Putamen (tissue), 1 donor: ENCODE measurements at regions not wholly inside any gene's neighbourhood (a gene's known extent, or its start where the extent isn't known, plus 50 kb on each side); places are given as distances from the start of the nearest gene placed in this dataset.
"Not testable (repeated sequence)": the region's sequence is repeated elsewhere in the genome, so short reads cannot be mapped to it uniquely, and the experiment has no call there.

Experiments
- DNase-seq: peaks from one replicate; pipeline ENCODE4 v3.0.0-alpha.2; 2016; ENCODE audit warnings: low spot score

DNA sequence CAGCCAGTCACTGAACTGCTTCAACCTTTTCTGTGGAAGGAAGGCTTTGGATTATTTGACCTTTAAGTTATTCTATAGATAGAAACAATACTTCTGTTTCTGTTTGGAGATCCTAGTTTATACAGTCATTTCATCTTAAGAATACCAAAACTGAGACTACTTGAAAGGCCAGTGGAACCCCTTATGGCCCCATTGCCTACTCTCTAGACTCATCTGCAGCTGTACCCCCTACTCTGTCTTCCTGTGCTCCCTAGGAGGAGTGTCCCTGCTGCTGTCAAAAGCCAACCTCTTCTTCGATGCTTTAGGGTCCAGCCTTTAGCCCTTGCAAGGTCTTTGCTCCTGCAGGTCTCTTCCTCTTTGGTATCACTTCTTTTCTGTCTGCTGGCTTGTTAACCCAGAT lies 169.6 kb downstream of the EDEM1 start:
- no peak for DNase-seq

DNA sequence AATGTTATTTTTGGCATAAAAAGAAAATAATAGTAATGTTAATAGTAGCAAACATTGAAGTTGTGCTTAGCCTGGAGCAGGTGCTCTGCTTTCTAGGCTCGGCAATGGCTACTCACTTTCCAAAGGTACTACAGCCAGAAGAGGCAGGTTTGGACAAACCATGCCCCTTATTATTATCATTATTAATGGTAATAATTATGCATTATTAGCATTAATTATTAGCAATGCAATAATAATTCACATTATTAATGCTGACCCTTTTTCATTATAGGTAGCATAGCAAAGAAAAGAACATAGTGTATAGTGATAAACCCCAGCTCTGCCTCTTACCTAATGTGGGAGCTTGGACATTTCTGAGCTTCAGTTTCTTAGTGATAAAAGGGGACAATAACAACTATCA lies 171.4 kb downstream of the EDEM1 start:
- DNase-seq = no peak

DNA sequence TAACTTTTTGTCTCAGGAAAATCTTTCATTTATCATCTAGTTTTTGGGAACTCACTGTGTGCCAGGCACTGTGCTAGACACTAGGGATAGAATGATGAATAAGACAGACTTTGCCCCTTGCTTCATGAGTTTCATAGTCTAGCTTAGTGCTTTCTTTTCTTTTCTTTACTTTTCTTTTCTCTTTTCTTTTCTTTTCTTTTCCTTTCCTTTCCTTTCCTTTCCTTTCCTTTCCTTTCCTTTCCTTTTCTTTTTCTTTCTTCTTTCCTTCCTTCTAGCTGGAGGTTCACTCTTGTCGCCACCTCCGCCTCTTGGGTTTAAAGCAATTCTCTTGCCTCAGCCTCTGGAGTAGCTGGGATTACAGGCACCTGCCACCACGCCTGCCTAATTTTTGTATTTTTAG lies 172.9 kb downstream of the EDEM1 start:
- DNase-seq = no peak

DNA sequence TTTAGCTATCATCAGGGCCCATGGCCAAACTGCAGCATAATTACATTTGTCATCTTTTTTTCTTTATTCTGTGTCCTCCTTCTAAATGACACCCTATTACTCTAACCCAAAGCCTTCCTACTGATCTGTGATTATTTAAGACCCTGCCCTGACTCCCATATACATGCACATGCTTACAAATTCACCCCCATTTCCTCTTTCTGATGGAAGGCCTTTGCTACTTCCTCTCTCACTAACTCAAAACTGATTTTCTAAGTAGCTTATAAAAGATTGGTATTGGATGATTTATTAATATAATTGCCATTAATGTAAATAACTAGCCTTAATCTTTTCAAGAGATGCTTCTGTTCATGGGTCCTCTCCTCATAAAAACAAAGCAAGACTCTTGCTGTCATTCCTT lies 179.2 kb downstream of the EDEM1 start:
- no peak for DNase-seq

DNA sequence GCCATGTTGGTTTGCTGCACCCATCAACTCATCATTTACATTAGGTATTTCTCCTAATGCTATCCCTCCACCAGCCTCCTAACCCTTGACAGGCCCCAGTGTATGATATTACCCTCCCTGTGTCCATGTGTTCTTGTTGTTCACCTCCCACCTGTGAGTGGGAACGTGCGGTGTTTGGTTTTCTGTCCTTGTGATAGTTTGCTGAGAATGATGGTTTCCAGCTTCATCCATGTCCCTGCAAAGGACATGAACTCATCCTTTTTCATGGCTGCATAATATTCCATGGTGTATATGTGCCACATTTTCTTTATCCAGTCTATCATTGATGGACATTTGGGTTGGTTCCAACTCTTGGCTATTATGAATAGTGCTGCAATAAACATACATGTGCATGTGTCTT lies 184.0 kb downstream of the EDEM1 start:
- DNase-seq = not testable (repeated sequence)

DNA sequence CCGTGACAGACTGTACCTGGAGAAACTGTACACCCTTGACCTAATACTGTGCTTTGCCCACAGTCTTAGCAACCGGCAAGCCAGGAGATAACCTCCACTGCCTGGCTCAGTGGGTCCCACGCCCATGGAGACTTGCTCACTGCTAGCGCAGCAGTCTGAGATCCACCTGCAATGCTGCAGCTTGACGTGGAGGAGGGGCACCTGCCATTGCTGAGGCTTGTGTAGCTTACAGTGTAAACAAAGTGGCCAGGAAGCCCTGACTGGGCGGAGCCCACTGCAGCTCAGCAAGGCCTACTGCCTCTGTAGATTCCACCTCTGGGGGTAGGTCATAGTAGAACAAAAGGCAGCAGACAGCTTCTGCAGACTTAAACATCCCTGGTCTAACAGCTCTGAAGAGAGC lies 189.3 kb downstream of the EDEM1 start:
- no peak for DNase-seq

DNA sequence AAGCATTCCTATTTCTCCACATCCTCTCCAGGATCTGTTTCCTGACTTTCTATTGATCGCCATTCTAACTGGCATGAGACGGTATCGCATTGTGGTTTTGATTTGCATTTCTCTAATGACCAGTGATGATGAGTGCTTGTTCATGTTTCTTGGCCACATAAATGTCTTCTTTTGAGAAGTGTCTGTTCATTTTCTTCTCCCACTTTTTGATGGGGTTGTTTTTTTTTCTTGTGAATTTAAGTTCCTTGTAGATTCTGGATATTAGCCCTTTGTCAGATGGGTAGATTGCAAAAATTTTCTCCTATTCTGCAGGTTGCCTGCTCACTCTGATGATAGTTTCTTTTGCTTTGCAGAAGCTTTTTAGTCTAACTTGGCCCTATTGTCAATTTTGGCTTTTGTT lies 191.8 kb downstream of the EDEM1 start:
- DNase-seq = not testable (repeated sequence)

DNA sequence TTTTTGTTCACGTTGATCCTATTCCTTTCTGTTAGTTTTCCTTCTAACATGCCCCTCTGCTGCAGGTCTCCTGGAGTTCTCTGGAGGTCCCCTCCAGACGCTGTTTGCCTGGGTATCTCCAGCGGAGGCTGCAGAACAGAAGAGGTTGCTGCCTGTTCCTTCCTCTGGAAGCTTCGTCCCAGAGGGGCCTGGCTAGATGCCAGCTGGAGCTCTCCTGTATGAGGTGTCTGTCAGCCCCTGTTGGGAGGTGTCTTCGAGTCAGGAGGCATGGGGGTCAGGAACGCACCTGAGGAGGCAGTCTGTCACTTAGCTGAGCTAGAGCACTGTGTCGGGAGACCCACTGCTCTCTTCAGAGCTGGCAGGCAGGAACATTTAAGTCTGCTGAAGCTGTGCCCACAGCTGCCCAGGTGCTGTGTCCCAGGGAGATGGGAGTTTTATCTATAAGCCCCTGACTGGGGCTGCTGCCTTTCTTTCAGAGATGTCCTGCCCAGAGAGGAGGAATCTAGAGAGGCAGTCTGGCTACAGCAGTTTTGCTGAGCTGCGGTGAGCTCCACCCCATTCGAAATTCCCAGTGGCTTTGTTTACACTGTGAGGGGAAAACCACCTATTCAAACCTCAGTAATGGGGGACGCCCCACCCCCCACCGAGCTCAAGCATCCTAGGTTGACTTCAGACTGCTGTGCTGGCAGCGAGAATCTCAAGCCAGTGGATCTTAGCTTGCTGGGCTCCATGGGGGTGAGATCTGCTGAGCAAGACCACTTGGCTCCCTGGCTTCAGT lies 196.2 kb downstream of the EDEM1 start:
- not testable (repeated sequence) for DNase-seq

DNA sequence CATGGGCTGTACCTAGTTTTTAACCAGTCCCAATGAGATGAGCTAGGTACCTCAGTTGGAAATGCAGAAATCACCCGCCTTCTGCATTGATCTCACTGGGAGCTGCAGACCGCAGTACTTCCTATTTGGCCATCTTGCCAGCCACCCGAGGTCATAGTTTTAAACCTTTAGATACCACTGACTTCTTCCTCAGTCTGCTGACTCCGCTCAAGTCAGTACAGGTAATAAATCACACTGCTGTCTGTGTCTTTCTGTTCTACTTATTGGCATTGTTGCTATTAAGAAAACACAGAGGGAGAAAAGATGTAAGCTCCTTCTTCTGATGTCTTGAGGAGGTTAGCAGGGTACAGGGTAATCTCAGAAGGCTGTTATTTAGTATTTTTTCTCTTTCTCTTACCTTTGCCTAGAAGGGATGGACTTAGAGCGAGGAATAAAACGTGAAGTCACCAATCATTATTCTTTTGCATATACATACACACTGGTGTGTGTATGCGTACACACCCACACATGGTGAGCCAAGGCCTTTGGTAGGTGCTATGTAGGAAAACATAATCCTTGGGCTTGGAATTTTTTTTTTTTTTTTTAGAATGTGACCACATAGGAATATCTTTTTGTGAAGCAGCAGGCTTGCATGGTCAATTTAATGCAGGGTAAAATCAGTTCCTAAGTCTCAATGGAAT lies 197.2 kb downstream of the EDEM1 start:
- DNase-seq = no peak

DNA sequence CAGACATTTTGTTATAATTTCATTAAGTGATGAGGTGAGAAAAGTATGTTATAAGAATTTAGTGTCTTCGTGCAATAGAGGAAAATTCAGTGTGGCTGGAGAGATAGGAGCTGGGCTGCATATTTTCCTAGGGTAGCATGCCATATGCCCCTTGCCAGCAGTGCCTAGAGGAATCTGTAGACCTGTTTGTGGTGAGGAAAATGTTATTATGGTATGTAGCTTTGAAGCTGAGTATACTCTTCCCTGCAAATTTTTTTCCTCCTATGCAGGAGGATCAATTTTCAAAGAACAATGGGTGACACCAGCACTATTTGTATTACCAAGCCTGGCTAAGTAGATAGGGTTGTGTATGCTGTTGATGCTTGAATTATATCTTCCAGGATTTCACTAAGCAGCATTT lies 200.6 kb downstream of the EDEM1 start:
- DNase-seq = no peak

DNA sequence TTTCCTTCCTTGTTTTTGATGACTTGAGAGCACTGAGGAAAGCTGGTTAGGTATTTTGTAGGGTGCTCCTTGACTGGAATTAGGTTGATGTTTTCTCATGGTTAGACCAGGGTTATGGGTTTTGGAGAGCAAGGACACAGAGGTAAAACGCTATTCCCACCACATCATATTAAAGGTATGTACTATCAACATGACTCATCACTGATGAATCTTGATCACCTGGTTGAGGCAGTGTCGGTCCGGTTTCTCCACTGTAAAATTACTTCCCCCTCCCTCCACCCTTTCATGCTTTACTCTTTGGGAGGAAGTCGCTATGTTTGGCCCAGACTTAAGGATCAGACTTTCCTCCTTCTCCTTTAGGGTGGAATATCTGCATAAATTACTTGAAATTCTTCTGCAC lies 201.6 kb downstream of the EDEM1 start:
- DNase-seq = no peak

DNA sequence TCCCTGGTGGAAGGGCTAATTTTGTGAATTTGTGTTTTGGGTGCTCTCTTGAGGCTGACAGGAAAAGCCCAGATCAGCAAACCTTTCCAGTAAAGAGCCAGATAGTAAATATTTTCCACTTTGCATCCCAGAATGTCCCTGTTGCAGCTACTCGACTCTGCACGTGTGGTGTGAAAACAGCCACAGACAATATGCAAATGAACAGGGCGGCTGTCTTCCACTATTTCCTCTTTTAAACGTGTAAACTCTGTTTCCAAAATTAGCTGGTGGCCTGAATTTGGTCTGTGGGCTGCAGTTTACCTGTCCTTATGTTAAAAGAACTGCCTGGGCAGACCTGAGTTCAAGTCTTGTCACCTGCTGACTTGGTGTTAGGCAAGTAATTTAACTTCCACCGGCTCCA lies 202.7 kb downstream of the EDEM1 start:
- DNase-seq = no peak

DNA sequence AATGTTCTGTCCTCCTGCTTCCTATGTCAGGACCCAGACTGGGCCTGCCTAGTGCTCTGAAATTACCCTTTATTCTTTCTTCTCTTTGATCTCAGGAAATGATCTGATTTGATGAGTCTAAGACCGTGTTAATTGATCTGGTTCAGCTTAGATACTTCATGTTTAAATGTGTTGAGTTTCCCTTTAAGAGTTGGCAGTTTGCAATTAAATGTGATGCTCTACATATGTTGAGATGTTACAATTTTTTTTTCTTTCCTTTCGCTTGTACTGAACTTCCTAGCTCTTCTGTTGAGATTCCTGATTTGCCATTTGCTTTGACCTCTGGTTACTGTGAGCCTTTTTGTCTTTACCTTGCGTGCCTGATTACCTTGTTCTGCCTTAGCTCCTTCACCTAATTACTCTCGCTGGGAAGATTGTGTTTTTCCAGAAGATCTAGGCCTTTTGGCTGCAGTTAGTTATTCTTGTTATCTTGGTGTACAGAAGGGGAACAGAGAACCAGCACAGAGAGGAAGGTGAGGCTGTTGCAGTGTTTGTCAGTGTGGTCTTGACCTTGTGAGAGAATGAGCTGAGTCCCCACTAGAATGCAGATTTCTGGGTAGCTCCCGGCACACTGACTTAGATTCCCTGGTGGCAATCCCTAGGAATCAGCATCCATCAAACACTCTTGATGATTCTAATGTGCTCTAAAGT lies 203.6 kb downstream of the EDEM1 start:
- DNase-seq = no peak

DNA sequence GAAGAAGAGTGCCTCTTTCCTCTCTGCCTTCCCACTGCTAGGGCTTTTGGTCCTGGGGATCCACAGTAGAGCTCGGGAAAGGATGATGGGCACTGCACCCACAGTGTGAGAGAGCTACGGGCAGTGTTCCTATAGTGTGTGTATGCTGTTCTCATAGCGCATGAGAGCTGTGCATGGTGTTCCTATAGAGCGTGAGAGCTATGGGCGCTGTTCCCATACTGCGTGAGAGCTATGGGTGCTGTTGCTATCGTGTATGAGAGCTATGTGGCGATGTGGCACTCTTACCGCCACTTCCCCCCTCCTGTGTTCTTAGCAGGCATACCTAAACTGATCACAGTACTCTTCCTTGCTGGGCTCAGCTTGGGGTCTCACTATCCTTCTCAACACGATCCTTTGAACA lies 213.5 kb downstream of the EDEM1 start:
- DNase-seq = no peak

DNA sequence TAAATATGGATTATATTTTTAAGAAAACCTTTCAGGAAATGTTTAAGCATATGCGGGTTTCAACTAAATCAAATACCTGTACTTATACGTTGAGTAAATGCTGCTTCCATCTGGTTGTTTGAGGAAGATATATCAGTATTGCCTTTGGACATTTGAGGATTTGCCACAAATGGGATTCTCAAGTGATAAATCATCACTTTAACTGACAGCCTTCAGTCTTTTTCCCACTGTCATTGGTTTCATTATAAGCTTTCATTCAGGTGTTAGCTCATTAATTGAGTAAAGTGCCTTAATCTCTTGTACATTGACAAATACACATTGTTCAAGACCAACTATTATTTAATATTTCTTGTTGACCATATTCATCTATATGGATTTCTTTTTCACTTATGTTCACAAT lies 217.2 kb downstream of the EDEM1 start:
- no peak for DNase-seq

DNA sequence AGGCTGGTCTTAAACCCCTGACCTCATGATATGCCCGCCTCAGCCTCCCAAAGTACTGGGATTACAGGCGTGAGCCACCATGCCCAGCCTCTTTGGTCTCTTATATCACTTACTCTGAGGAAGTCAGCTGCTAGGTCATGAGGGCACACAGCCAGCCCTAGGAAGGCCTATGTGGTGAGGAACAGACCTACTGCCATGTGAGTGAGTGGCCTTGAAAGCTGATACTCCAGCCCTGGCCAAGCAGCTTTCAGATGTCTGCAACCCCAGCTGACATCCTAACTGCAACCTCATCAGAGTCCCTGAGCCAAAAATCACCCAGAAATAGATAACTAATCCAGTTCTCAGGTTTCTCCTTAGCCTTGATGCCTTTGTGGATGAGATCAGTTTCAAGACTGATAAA lies 224.3 kb downstream of the EDEM1 start:
- DNase-seq = no peak

DNA sequence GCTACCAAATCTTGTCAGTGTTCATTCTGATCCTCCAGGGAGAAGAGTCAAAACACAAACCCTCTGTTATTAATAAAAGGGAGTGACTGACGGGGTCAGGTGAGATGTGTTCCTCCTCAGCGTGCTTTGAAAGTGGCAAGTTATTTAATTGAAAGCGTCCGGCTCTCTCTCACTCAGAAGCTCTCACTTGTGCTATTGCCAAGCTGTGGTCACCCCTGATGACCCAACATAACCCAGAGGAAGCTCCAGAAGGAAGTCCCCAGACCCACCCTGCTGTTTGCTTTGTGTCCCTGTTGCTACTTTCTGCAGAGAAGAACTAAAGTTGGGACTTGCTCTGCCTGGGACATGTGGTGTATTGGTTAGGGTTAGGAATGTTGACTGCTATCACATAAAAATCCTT lies 235.6 kb downstream of the EDEM1 start:
- no peak for DNase-seq

DNA sequence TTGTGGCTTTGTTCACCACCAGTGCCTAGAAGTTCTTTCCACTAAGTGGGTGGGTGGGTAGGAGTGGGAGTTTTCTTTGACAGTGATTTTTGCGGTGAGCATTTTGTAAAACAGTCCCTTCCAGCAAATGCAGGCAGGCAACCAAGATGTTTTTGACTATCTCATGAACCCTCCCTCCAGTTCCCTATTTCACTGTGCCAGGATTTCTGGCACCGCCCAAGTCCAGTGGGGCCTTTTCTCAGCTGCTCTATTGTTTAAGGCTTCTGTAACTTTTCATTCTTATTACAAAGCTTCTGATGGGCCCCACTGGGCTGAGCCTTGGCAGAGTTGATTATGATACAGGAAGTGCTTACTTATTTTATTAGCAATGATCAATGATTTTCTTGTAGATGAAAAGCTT lies 236.0 kb downstream of the EDEM1 start:
- DNase-seq = no peak

DNA sequence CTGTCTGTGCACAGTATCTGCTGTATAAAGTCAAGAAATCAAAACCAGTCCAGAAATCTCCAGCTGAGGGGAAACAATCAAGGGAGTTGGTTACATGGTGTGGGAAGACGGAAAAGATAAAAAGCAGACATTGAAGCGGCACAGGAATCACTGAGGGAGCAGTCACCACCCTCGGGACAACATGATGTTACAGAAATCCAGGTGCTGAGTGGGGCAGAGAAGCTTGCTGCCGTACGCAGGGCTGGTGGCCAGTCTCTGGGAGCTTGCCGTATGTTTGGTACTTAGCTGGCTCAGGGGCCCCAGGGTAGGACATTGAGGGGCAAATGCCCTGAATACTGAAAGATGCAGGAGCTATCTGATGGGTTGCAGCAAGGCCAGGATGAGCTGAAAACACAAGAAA lies 237.9 kb downstream of the EDEM1 start:
- no peak for DNase-seq

DNA sequence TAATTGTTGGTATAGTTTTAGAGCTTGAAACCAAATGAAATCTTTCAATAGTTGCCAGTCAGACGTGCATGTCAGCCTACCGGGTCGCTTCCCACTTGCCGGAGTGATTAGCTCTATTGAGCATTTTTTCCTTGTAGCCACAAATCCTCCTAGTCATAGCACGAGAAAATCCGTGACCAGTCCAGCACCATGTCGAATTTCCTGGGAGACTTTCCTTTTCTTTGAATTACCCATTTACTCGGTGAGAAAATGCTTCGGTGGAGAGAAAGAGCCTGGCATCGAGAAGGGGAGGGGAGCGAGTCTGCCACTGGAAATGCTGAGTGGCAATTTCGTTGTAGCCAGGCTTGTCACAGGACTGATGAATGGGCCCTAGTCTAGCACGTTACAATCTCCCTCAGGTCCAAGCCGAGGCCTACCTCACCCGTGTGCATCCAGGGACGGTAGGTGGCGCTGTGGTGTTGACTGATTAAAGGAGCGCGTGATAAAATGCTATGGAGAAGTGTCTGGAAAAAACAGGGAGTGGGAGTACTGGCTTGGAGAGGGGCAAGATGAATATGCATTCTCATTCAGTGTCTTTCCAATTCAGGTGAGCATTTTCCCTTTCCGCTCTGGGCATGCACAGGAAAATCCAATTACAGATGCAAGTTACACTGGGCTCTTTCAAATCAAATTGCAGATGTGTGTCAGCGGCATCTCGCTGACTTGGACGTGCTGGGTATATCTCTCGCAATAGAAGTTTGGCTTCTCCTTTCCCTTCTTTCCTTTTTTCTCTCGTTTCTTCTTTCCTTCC lies 238.8 kb downstream of the EDEM1 start:
- peak; percentile 64 for DNase-seq

DNA sequence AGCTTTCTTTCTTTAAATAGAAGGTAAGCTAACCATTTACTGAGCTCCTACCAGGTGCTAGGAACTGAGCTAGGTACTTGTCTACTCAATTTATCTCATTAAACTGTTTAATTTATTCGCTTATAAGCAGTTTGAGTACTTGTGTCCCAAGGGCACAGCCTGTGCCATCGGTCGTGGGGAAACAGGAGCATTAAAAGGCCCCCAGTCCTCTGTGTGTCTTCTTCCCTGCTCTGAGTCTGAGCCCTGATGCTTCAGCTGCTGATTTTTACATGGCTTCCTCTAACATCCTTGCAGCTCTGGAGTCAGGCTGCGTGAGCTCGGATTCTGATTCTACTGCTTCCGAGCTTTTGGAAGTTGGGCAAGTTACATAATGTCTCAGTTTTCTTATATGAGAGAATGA lies 239.5 kb downstream of the EDEM1 start:
- DNase-seq = no peak

DNA sequence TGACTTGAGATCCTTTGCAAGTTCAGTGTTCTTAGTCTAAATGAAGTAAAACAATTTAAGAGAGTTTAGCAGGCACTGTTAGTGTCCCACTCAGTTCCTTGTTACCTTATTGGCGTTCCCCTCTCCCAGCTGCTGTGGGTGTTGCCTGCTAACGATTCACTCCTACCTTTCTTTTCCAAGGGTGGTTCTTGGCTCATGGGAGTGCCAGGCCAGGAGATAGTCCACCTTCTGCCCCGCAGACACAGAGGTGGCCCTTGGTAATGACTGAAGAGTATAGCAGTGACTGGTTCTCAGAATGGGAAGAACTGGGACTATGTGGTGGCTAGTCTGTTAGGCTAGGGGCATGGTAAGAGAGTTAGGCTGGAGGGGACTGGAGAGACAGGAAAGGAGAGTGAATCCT lies 240.4 kb downstream of the EDEM1 start:
- DNase-seq = no peak
